ENCODE measurements at regions not wholly inside any gene's neighbourhood (a gene's known extent, or its start where the extent isn't known, plus 50 kb on each side); places are given as distances from the start of the nearest gene placed in this dataset.

- DNase-seq (no peak), ATAC-seq (replicated peaks in 1 of 4) (no peak)
- Histone ChIP-seq H3K4me1 (ENCODE audit: control insufficient read depth in 1 of 2, extremely low read depth in 1 of 2, insufficient read depth in 2 of 2, low read length in 2 of 2) (peaks cover 2 to 6% of the 10 kb centered on the region in 2 experiments), H3K36me3 (ENCODE audit: control insufficient read depth in 2 of 2, extremely low read depth in 1 of 2, insufficient read depth in 1 of 2, low read length in 1 of 2) (no peaks in the 10 kb centered on the region), H3K4me3 (ENCODE audit: control insufficient read depth in 1 of 2, extremely low read depth in 1 of 2, low read length in 1 of 2) (no peak overlapping the region), H3K27ac (ENCODE audit: low read length) (no peak overlapping the region), H3K27me3 (replicated peaks in 1 of 2; ENCODE audit: control insufficient read depth in 2 of 2, extremely low read depth in 1 of 2, insufficient read depth in 2 of 2, low read length in 1 of 2) (peaks cover 0 to 12% of the 10 kb centered on the region in 2 experiments), H3K9me3 (no peaks in the 10 kb centered on the region)
- ChIA-PET CTCF (no interaction called here), POLR2A (no interaction called here)
- Mint-ChIP-seq H3K27ac (no peak overlapping the region), H3K27me3 (peaks cover 18 to 26% of the 10 kb centered on the region in 2 donors), H3K4me3 (peak overlapping the region in 1 of 3 donors; percentile 64), H3K4me1 (peaks cover 2 to 23% (median 15%) of the 10 kb centered on the region in 3 donors), H3K9me3 (no peaks in the 10 kb centered on the region), H3K36me3 (no peaks in the 10 kb centered on the region)
- 46% methylated on average over 11 of the region's 11 CpGs for WGBS (ENCODE audit: insufficient coverage)
Measured at GRCh38 chr7:51471981-51472296, 155.3 kb upstream of the COBL start.

- DNase-seq (peak in 1 of 35 experiments; percentile 1), ATAC-seq (replicated peaks in 1 of 4) (peak in 2 of 4 experiments; percentile 36 to 66)
- Histone ChIP-seq H3K4me3 (ENCODE audit: control insufficient read depth in 1 of 2, extremely low read depth in 1 of 2, low read length in 1 of 2) (peak overlapping the region in 1 of 2 donors; percentile 15), H3K4me1 (ENCODE audit: control insufficient read depth in 1 of 2, extremely low read depth in 1 of 2, insufficient read depth in 2 of 2, low read length in 2 of 2) (peaks cover 2 to 6% of the 10 kb centered on the region in 2 experiments), H3K27ac (ENCODE audit: low read length) (no peak overlapping the region), H3K9me3 (no peaks in the 10 kb centered on the region), H3K27me3 (replicated peaks in 1 of 2; ENCODE audit: control insufficient read depth in 2 of 2, extremely low read depth in 1 of 2, insufficient read depth in 2 of 2, low read length in 1 of 2) (peaks cover 0 to 12% of the 10 kb centered on the region in 2 experiments), H3K36me3 (ENCODE audit: control insufficient read depth in 2 of 2, extremely low read depth in 1 of 2, insufficient read depth in 1 of 2, low read length in 1 of 2) (no peaks in the 10 kb centered on the region)
- Mint-ChIP-seq H3K27me3 (peaks cover 18 to 26% of the 10 kb centered on the region in 2 donors), H3K4me3 (peak overlapping the region in 1 of 3 donors; percentile 64), H3K27ac (no peak overlapping the region), H3K9me3 (no peaks in the 10 kb centered on the region), H3K36me3 (no peaks in the 10 kb centered on the region), H3K4me1 (peaks cover 2 to 23% (median 15%) of the 10 kb centered on the region in 3 donors)
- CTCF ChIA-PET, result no interaction called here
- WGBS (ENCODE audit: insufficient coverage), result 51% methylated on average over 17 of the region's 33 CpGs
- POLR2A ChIA-PET, result no interaction called here
Measured at GRCh38 chr7:51471210-51471980, 154.8 kb upstream of the COBL start.

GRCh38 chr7:51467384-51468017, 150.9 kb upstream of the COBL start:
- peak in 25 of 35 experiments; percentile 3 to 61 (median 17) for DNase-seq
- Mint-ChIP-seq H3K4me1 (peaks cover 2 to 23% (median 15%) of the 10 kb centered on the region in 3 donors), H3K4me3 (no peak overlapping the region), H3K27ac (peak overlapping the region in 1 of 2 donors; percentile 4), H3K9me3 (no peaks in the 10 kb centered on the region), H3K27me3 (peaks cover 13 to 22% of the 10 kb centered on the region in 2 donors), H3K36me3 (no peaks in the 10 kb centered on the region)
- Histone ChIP-seq H3K4me1 (ENCODE audit: control insufficient read depth in 1 of 2, extremely low read depth in 1 of 2, insufficient read depth in 2 of 2, low read length in 2 of 2) (peaks cover 2 to 6% of the 10 kb centered on the region in 2 experiments), H3K36me3 (ENCODE audit: control insufficient read depth in 2 of 2, extremely low read depth in 1 of 2, insufficient read depth in 1 of 2, low read length in 1 of 2) (peaks cover 0 to 4% of the 10 kb centered on the region in 2 donors), H3K27ac (ENCODE audit: low read length) (no peak overlapping the region), H3K27me3 (replicated peaks in 1 of 2; ENCODE audit: control insufficient read depth in 2 of 2, extremely low read depth in 1 of 2, insufficient read depth in 2 of 2, low read length in 1 of 2) (peaks cover 0 to 7% of the 10 kb centered on the region in 2 experiments), H3K4me3 (ENCODE audit: control insufficient read depth in 1 of 2, extremely low read depth in 1 of 2, low read length in 1 of 2) (no peak overlapping the region), H3K9me3 (no peaks in the 10 kb centered on the region)
- ChIA-PET POLR2A (no interaction called here), CTCF (no interaction called here)
- ATAC-seq (replicated peaks in 1 of 4), result peak; percentile 27 to 88 (median 58)
- 20% methylated on average over 2 of the region's 2 CpGs for WGBS (ENCODE audit: insufficient coverage)

GRCh38 chr7:51459809-51460208, 143.2 kb upstream of the COBL start:
- Histone ChIP-seq H3K27ac (ENCODE audit: low read length) (no peak overlapping the region), H3K4me1 (ENCODE audit: control insufficient read depth in 1 of 2, extremely low read depth in 1 of 2, insufficient read depth in 2 of 2, low read length in 2 of 2) (no peaks in the 10 kb centered on the region), H3K9me3 (no peaks in the 10 kb centered on the region), H3K4me3 (ENCODE audit: control insufficient read depth in 1 of 2, extremely low read depth in 1 of 2, low read length in 1 of 2) (no peak overlapping the region), H3K36me3 (ENCODE audit: control insufficient read depth in 2 of 2, extremely low read depth in 1 of 2, insufficient read depth in 1 of 2, low read length in 1 of 2) (peaks cover 0 to 4% of the 10 kb centered on the region in 2 donors), H3K27me3 (replicated peaks in 1 of 2; ENCODE audit: control insufficient read depth in 2 of 2, extremely low read depth in 1 of 2, insufficient read depth in 2 of 2, low read length in 1 of 2) (no peaks in the 10 kb centered on the region)
- no peaks in the 10 kb centered on the region for H3K4me1 Mint-ChIP-seq
- peaks cover 0 to 6% of the 10 kb centered on the region in 2 donors for H3K27me3 Mint-ChIP-seq
- CTCF ChIA-PET, result no interaction called here
- no peak for DNase-seq
- no peak overlapping the region for H3K4me3 Mint-ChIP-seq
- POLR2A ChIA-PET, result no interaction called here
- WGBS (ENCODE audit: insufficient coverage), result 58% methylated on average over 1 of the region's 4 CpGs
- H3K27ac Mint-ChIP-seq, result no peak overlapping the region
- H3K9me3 Mint-ChIP-seq, result no peaks in the 10 kb centered on the region
- ATAC-seq (replicated peaks in 1 of 4), result no peak
- H3K36me3 Mint-ChIP-seq, result no peaks in the 10 kb centered on the region

GRCh38 chr7:51458693-51459092, 142.1 kb upstream of the COBL start:
- no peaks in the 10 kb centered on the region for H3K27me3 ChIP-seq (replicated peaks in 1 of 2; ENCODE audit: control insufficient read depth in 2 of 2, extremely low read depth in 1 of 2, insufficient read depth in 2 of 2, low read length in 1 of 2)
- no peak for ATAC-seq (replicated peaks in 1 of 4)
- no peak overlapping the region for H3K27ac ChIP-seq (ENCODE audit: low read length)
- CTCF ChIA-PET, result no interaction called here
- no peaks in the 10 kb centered on the region for H3K9me3 ChIP-seq
- H3K4me3 Mint-ChIP-seq, result no peak overlapping the region
- H3K4me1 Mint-ChIP-seq, result no peaks in the 10 kb centered on the region
- H3K27ac Mint-ChIP-seq, result no peak overlapping the region
- H3K9me3 Mint-ChIP-seq, result no peaks in the 10 kb centered on the region
- no peaks in the 10 kb centered on the region for H3K4me1 ChIP-seq (ENCODE audit: control insufficient read depth in 1 of 2, extremely low read depth in 1 of 2, insufficient read depth in 2 of 2, low read length in 2 of 2)
- no peaks in the 10 kb centered on the region for H3K36me3 Mint-ChIP-seq
- peaks cover 0 to 6% of the 10 kb centered on the region in 2 donors for H3K27me3 Mint-ChIP-seq
- no peak overlapping the region for H3K4me3 ChIP-seq (ENCODE audit: control insufficient read depth in 1 of 2, extremely low read depth in 1 of 2, low read length in 1 of 2)
- 0% methylated on average over 1 of the region's 4 CpGs for WGBS (ENCODE audit: insufficient coverage)
- peaks cover 0 to 2% of the 10 kb centered on the region in 2 donors for H3K36me3 ChIP-seq (ENCODE audit: control insufficient read depth in 2 of 2, extremely low read depth in 1 of 2, insufficient read depth in 1 of 2, low read length in 1 of 2)
- POLR2A ChIA-PET, result no interaction called here
- DNase-seq, result no peak

- Mint-ChIP-seq H3K27me3 (peaks cover 0 to 6% of the 10 kb centered on the region in 2 donors), H3K27ac (no peak overlapping the region), H3K4me1 (no peaks in the 10 kb centered on the region), H3K4me3 (no peak overlapping the region), H3K9me3 (no peaks in the 10 kb centered on the region), H3K36me3 (no peaks in the 10 kb centered on the region)
- H3K27ac ChIP-seq (ENCODE audit: low read length), result no peak overlapping the region
- DNase-seq (no peak), ATAC-seq (replicated peaks in 1 of 4) (no peak)
- no peaks in the 10 kb centered on the region for H3K4me1 ChIP-seq (ENCODE audit: control insufficient read depth in 1 of 2, extremely low read depth in 1 of 2, insufficient read depth in 2 of 2, low read length in 2 of 2)
- H3K36me3 ChIP-seq (ENCODE audit: control insufficient read depth in 2 of 2, extremely low read depth in 1 of 2, insufficient read depth in 1 of 2, low read length in 1 of 2), result no peaks in the 10 kb centered on the region
- no peak overlapping the region for H3K4me3 ChIP-seq (ENCODE audit: control insufficient read depth in 1 of 2, extremely low read depth in 1 of 2, low read length in 1 of 2)
- CTCF ChIA-PET, result no interaction called here
- POLR2A ChIA-PET, result no interaction called here
- no peaks in the 10 kb centered on the region for H3K27me3 ChIP-seq (replicated peaks in 1 of 2; ENCODE audit: control insufficient read depth in 2 of 2, extremely low read depth in 1 of 2, insufficient read depth in 2 of 2, low read length in 1 of 2)
- no peaks in the 10 kb centered on the region for H3K9me3 ChIP-seq
- WGBS (ENCODE audit: insufficient coverage), result 71% methylated on average over 1 of the region's 5 CpGs
Measured at GRCh38 chr7:51457079-51457478, 140.5 kb upstream of the COBL start.
